ENCODE measurements at regions not wholly inside any gene's neighbourhood (a gene's known extent, or its start where the extent isn't known, plus 50 kb on each side); places are given as distances from the start of the nearest gene placed in this dataset.

- TF ChIP-seq PPARA (CRISPR knock-in tag; IDR thresholded peaks at IDR 0.05; ENCODE audit: borderline replicate concordance) (no peak), ARNTL (CRISPR knock-in tag; IDR thresholded peaks at IDR 0.05; ENCODE audit: borderline replicate concordance, low read depth) (no peak), SNAI2 (CRISPR knock-in tag; IDR thresholded peaks at IDR 0.05) (no peak), ESRRG (CRISPR knock-in tag; IDR thresholded peaks at IDR 0.05) (no peak), TOX (CRISPR knock-in tag; IDR thresholded peaks at IDR 0.05; ENCODE audit: borderline replicate concordance) (no peak), ZNF70 (CRISPR knock-in tag; IDR thresholded peaks at IDR 0.05) (no peak), ZC3H10 (CRISPR knock-in tag; IDR thresholded peaks at IDR 0.05) (no peak), CSDC2 (CRISPR knock-in tag; IDR thresholded peaks at IDR 0.05) (no peak), ZNF8 (CRISPR knock-in tag; IDR thresholded peaks at IDR 0.05) (no peak), ZNF565 (CRISPR knock-in tag; conservative IDR thresholded peaks at IDR 0.05; ENCODE audit: low read depth) (no peak), ISL1 (CRISPR knock-in tag; IDR thresholded peaks at IDR 0.05) (no peak)
- TF ChIP-seq, protein P1, sequence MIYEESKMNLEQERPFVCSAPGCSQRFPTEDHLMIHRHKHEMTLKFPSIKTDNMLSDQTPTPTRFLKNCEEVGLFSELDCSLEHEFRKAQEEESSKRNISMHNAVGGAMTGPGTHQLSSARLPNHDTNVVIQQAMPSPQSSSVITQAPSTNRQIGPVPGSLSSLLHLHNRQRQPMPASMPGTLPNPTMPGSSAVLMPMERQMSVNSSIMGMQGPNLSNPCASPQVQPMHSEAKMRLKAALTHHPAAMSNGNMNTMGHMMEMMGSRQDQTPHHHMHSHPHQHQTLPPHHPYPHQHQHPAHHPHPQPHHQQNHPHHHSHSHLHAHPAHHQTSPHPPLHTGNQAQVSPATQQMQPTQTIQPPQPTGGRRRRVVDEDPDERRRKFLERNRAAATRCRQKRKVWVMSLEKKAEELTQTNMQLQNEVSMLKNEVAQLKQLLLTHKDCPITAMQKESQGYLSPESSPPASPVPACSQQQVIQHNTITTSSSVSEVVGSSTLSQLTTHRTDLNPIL (CRISPR knock-in tag; IDR thresholded peaks at IDR 0.05; ENCODE audit: low read depth), result no peak
- no peak for ATAC-seq
These were observed 1020.0 kb upstream of the KCND2 start for GRCh38 chr7:119252962-119253361.

DNA sequence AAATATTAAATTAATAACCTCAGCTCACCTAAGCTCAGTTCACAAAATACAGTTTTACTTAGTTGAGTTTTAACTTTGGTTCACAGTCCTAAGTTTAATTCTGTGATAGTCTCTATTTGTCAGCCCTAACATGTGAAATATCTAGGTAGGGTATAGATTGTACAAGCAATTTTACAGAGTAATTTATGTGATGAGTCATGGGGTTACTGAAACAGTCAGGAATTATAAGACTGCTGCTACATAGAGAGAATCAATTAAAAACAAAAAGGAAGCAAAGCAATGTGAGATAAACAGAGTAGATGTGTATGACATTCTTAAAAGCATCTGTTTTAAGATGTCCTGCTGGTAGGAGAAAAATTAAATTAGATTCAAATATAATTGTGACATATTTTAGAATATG is 1018.2 kb upstream of the KCND2 start:
- no peak for TF ChIP-seq ZNF70 (CRISPR knock-in tag; IDR thresholded peaks at IDR 0.05)
- TF ChIP-seq BACH2 (CRISPR knock-in tag; IDR thresholded peaks at IDR 0.05; ENCODE audit: borderline replicate concordance), result no peak
- no peak for TF ChIP-seq ESRRG (CRISPR knock-in tag; IDR thresholded peaks at IDR 0.05)
- TF ChIP-seq, protein P1 (CRISPR knock-in tag; IDR thresholded peaks at IDR 0.05; ENCODE audit: low read depth), result no peak
- TF ChIP-seq, protein P2, sequence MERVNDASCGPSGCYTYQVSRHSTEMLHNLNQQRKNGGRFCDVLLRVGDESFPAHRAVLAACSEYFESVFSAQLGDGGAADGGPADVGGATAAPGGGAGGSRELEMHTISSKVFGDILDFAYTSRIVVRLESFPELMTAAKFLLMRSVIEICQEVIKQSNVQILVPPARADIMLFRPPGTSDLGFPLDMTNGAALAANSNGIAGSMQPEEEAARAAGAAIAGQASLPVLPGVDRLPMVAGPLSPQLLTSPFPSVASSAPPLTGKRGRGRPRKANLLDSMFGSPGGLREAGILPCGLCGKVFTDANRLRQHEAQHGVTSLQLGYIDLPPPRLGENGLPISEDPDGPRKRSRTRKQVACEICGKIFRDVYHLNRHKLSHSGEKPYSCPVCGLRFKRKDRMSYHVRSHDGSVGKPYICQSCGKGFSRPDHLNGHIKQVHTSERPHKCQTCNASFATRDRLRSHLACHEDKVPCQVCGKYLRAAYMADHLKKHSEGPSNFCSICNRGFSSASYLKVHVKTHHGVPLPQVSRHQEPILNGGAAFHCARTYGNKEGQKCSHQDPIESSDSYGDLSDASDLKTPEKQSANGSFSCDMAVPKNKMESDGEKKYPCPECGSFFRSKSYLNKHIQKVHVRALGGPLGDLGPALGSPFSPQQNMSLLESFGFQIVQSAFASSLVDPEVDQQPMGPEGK (CRISPR knock-in tag; IDR thresholded peaks at IDR 0.05; ENCODE audit: borderline replicate concordance), result no peak
- TF ChIP-seq ZNF565 (CRISPR knock-in tag; conservative IDR thresholded peaks at IDR 0.05; ENCODE audit: low read depth), result no peak
- ATAC-seq, result no peak

- TF ChIP-seq ZFP3 (CRISPR knock-in tag; IDR thresholded peaks at IDR 0.05) (no peak), SNAI2 (CRISPR knock-in tag; IDR thresholded peaks at IDR 0.05) (no peak), ARNTL (CRISPR knock-in tag; IDR thresholded peaks at IDR 0.05; ENCODE audit: borderline replicate concordance, low read depth) (no peak)
- no peak for ATAC-seq
These were observed 1017.0 kb upstream of the KCND2 start for GRCh38 chr7:119256001-119256400.

DNA sequence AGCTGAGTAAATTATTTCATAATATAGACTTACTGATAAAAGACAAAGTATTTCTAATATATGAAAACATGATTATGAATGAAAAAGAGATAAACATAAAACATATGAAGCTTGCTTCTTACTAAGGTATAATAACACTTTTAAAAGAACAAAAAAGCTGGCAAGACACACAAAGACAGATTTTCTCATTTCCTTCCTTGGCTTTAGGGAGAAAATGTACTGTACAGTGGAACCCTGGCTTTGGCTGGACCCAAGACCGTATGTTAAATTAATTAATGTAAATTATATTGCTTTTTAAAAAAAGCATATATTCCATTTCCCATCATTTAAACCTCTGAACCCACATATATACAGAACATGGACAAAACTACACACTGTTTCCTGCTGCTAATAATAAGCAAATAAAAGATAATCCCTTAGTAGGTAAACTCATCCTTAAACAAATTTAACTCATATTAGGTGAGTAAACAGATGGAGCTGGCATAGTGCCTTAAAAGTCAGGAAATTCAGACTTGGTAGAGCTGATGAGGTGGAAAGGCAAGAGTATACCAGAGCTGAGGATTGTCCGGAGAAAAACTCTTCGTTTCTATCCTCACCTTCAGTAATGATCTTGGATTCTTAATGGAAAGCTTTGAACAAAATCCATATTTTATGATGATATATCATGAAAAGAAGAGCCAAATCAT is 1016.4 kb upstream of the KCND2 start:
- no peak for ATAC-seq
- TF ChIP-seq ARNTL (CRISPR knock-in tag; IDR thresholded peaks at IDR 0.05; ENCODE audit: borderline replicate concordance, low read depth) (no peak), RARB (CRISPR knock-in tag; IDR thresholded peaks at IDR 0.05) (no peak), CSDC2 (CRISPR knock-in tag; IDR thresholded peaks at IDR 0.05) (no peak), GLIS3 (CRISPR knock-in tag; IDR thresholded peaks at IDR 0.05) (no peak), ZNF565 (CRISPR knock-in tag; conservative IDR thresholded peaks at IDR 0.05; ENCODE audit: low read depth) (no peak), PPARA (CRISPR knock-in tag; IDR thresholded peaks at IDR 0.05; ENCODE audit: borderline replicate concordance) (no peak), TCF4 (CRISPR knock-in tag; IDR thresholded peaks at IDR 0.05; ENCODE audit: borderline replicate concordance) (no peak), ZNF70 (CRISPR knock-in tag; IDR thresholded peaks at IDR 0.05) (no peak), POU6F1 (CRISPR knock-in tag; IDR thresholded peaks at IDR 0.05; ENCODE audit: borderline replicate concordance, low read depth) (no peak)
- TF ChIP-seq, protein P1 (CRISPR knock-in tag; IDR thresholded peaks at IDR 0.05; ENCODE audit: low read depth), result no peak
- TF ChIP-seq, protein P3, sequence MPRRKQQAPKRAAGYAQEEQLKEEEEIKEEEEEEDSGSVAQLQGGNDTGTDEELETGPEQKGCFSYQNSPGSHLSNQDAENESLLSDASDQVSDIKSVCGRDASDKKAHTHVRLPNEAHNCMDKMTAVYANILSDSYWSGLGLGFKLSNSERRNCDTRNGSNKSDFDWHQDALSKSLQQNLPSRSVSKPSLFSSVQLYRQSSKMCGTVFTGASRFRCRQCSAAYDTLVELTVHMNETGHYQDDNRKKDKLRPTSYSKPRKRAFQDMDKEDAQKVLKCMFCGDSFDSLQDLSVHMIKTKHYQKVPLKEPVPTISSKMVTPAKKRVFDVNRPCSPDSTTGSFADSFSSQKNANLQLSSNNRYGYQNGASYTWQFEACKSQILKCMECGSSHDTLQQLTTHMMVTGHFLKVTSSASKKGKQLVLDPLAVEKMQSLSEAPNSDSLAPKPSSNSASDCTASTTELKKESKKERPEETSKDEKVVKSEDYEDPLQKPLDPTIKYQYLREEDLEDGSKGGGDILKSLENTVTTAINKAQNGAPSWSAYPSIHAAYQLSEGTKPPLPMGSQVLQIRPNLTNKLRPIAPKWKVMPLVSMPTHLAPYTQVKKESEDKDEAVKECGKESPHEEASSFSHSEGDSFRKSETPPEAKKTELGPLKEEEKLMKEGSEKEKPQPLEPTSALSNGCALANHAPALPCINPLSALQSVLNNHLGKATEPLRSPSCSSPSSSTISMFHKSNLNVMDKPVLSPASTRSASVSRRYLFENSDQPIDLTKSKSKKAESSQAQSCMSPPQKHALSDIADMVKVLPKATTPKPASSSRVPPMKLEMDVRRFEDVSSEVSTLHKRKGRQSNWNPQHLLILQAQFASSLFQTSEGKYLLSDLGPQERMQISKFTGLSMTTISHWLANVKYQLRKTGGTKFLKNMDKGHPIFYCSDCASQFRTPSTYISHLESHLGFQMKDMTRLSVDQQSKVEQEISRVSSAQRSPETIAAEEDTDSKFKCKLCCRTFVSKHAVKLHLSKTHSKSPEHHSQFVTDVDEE (CRISPR knock-in tag; IDR thresholded peaks at IDR 0.05), result no peak
- TF ChIP-seq, protein P4, sequence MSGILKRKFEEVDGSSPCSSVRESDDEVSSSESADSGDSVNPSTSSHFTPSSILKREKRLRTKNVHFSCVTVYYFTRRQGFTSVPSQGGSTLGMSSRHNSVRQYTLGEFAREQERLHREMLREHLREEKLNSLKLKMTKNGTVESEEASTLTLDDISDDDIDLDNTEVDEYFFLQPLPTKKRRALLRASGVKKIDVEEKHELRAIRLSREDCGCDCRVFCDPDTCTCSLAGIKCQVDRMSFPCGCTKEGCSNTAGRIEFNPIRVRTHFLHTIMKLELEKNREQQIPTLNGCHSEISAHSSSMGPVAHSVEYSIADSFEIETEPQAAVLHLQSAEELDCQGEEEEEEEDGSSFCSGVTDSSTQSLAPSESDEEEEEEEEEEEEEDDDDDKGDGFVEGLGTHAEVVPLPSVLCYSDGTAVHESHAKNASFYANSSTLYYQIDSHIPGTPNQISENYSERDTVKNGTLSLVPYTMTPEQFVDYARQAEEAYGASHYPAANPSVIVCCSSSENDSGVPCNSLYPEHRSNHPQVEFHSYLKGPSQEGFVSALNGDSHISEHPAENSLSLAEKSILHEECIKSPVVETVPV (CRISPR knock-in tag; IDR thresholded peaks at IDR 0.05), result no peak

Measured in SK-N-SH treated with all-trans-retinoic acid at 6 μM for 48 hours (cell line).